ENCODE measurements at regions not wholly inside any gene's neighbourhood (a gene's known extent, or its start where the extent isn't known, plus 50 kb on each side); places are given as distances from the start of the nearest gene placed in this dataset.

GRCh38 chr20:57079031-57080005, 187.1 kb downstream of the BMP7 start:
- Mint-ChIP-seq H3K27ac (no peak overlapping the region), H3K9me3 (peaks cover 16 to 20% of the 10 kb centered on the region in 2 experiments), H3K27me3 (ENCODE audit: low read depth) (peaks cover 38% of the 10 kb centered on the region), H3K4me3 (no peak overlapping the region; a peak in 1 of 5 replicates), H3K36me3 (ENCODE audit: insufficient read depth in 1 of 3, low read depth in 3 of 3) (no peaks in the 10 kb centered on the region; a peak in 2 of 7 replicates), H3K4me1 (peaks cover 3 to 5% of the 10 kb centered on the region in 2 experiments; a peak in 2 of 4 replicates)
- H3K14ac ChIP-seq (ENCODE audit: insufficient read depth, low read length): no peak overlapping the region
- H3K79me2 ChIP-seq (ENCODE audit: insufficient read depth, low read length): no peaks in the 10 kb centered on the region
- H3K18ac ChIP-seq (ENCODE audit: insufficient read length, low read depth, low read length): no peak overlapping the region
- DNase-seq: no peak
- no peak overlapping the region for H2BK12ac ChIP-seq (ENCODE audit: insufficient read length, low read depth, low read length)
- H3K23me2 ChIP-seq (ENCODE audit: insufficient read length, low read depth, low read length, poor library complexity, severe bottlenecking): no peaks in the 10 kb centered on the region
- H3K9ac ChIP-seq (ENCODE audit: extremely low read depth, insufficient read length, low read length): no peak overlapping the region
- no peak overlapping the region for H3K4ac ChIP-seq (ENCODE audit: low read depth, low read length)
- no peak overlapping the region for H2AFZ ChIP-seq (ENCODE audit: low read length)
- H2BK15ac ChIP-seq (ENCODE audit: low read depth, low read length): no peak overlapping the region
- no peak overlapping the region for H2AK5ac ChIP-seq (ENCODE audit: insufficient read length, low read length)
- H3T11ph ChIP-seq (ENCODE audit: low read length): no peak overlapping the region
- no peak overlapping the region for H3K23ac ChIP-seq (ENCODE audit: insufficient read length, low read depth, low read length)
- no peak overlapping the region for H4K91ac ChIP-seq (ENCODE audit: insufficient read length, low read depth, low read length)
- H3K56ac ChIP-seq (ENCODE audit: insufficient read length, low read depth, low read length): no peak overlapping the region
- H2BK120ac ChIP-seq (ENCODE audit: low read depth, low read length, poor library complexity, severe bottlenecking): no peak overlapping the region
- no peaks in the 10 kb centered on the region for H3K27me3 ChIP-seq (ENCODE audit: insufficient read depth, low read length)
- no peaks in the 10 kb centered on the region for H3K79me1 ChIP-seq (ENCODE audit: insufficient read depth, low read depth, low read length, poor library complexity, severe bottlenecking)
- no peaks in the 10 kb centered on the region for H4K20me1 ChIP-seq (ENCODE audit: control insufficient read depth, insufficient read depth, insufficient read length)
- TF ChIP-seq CTCF (conservative IDR thresholded peaks at IDR 0.05): no peak
- no peak overlapping the region for H2BK20ac ChIP-seq (ENCODE audit: low read depth, low read length, poor library complexity, severe bottlenecking)
- no CpG with 5 or more reads among the region's 2 CpGs for WGBS (ENCODE audit: extremely low coverage, insufficient read length, low lambda C conversion rate)
- no peak overlapping the region for H4K8ac ChIP-seq (replicated peaks; ENCODE audit: insufficient read length, low read depth, low read length)
- H3K27ac ChIP-seq (ENCODE audit: insufficient read length, low read depth, low read length): no peak overlapping the region
- H3K4me1 ChIP-seq (ENCODE audit: insufficient read depth, low read length): 0 out of 2 replicates have a peak, but pooled peaks cover 2% of the 10 kb centered on the region
- no peak overlapping the region for H4K5ac ChIP-seq (ENCODE audit: insufficient read length, low read depth, low read length)
- no peak overlapping the region for H2BK5ac ChIP-seq (ENCODE audit: insufficient read length, low read length)
- H3K9me3 ChIP-seq (ENCODE audit: control insufficient read depth, low read depth, low read length): no peaks in the 10 kb centered on the region
- no peak overlapping the region for H3K4me2 ChIP-seq (ENCODE audit: insufficient read depth, insufficient read length, low read length)
